ENCODE measurements at regions not wholly inside any gene's neighbourhood (a gene's known extent, or its start where the extent isn't known, plus 50 kb on each side); places are given as distances from the start of the nearest gene placed in this dataset.

- H3K4me3 ChIP-seq (IDR thresholded peaks at IDR 0.05; ENCODE audit: insufficient read depth, low read depth, low read length), result no peak overlapping the region
- no peak for TF ChIP-seq CTCF (conservative IDR thresholded peaks at IDR 0.05; ENCODE audit: low read depth, low read length)
- no peak overlapping the region for H3K4me2 ChIP-seq
- no peaks in the 10 kb centered on the region for H3K4me1 ChIP-seq (ENCODE audit: low read depth, poor library complexity, severe bottlenecking)
- no peaks in the 10 kb centered on the region for H3K79me2 ChIP-seq (ENCODE audit: insufficient read depth, low read depth)
- H3K27ac ChIP-seq, result no peak overlapping the region
- no peaks in the 10 kb centered on the region for H3K36me3 ChIP-seq (ENCODE audit: insufficient read depth)
- H3K27me3 ChIP-seq (ENCODE audit: insufficient read depth, low read depth), result no peaks in the 10 kb centered on the region
- no peaks in the 10 kb centered on the region for H4K20me1 ChIP-seq (ENCODE audit: insufficient read depth)
- H3K9ac ChIP-seq, result no peak overlapping the region
- H2AFZ ChIP-seq (ENCODE audit: low read depth), result no peak overlapping the region
Observed at GRCh38 chr2:164288235-164288634, 333.0 kb downstream of the GRB14 start.

- H3K79me2 ChIP-seq (ENCODE audit: insufficient read depth, low read depth), result no peaks in the 10 kb centered on the region
- H3K4me2 ChIP-seq, result no peak overlapping the region
- no peak for TF ChIP-seq CTCF (conservative IDR thresholded peaks at IDR 0.05; ENCODE audit: low read depth, low read length)
- H3K4me3 ChIP-seq (IDR thresholded peaks at IDR 0.05; ENCODE audit: insufficient read depth, low read depth, low read length), result no peak overlapping the region
- no peak overlapping the region for H2AFZ ChIP-seq (ENCODE audit: low read depth)
- no peak overlapping the region for H3K27ac ChIP-seq
- H4K20me1 ChIP-seq (ENCODE audit: insufficient read depth), result no peaks in the 10 kb centered on the region
- peaks cover 5% of the 10 kb centered on the region for H3K4me1 ChIP-seq (ENCODE audit: low read depth, poor library complexity, severe bottlenecking)
- H3K27me3 ChIP-seq (ENCODE audit: insufficient read depth, low read depth), result no peaks in the 10 kb centered on the region
- H3K36me3 ChIP-seq (ENCODE audit: insufficient read depth), result no peaks in the 10 kb centered on the region
- H3K9ac ChIP-seq, result no peak overlapping the region
Observed at GRCh38 chr2:164287056-164287455, 334.2 kb downstream of the GRB14 start.

GRCh38 chr2:164285576-164285975 is 335.7 kb downstream of the GRB14 start:
- no peak overlapping the region for H2AFZ ChIP-seq (ENCODE audit: low read depth)
- peaks cover 10% of the 10 kb centered on the region for H3K4me1 ChIP-seq (ENCODE audit: low read depth, poor library complexity, severe bottlenecking)
- H3K9ac ChIP-seq, result no peak overlapping the region
- H3K79me2 ChIP-seq (ENCODE audit: insufficient read depth, low read depth), result no peaks in the 10 kb centered on the region
- no peaks in the 10 kb centered on the region for H4K20me1 ChIP-seq (ENCODE audit: insufficient read depth)
- no peaks in the 10 kb centered on the region for H3K36me3 ChIP-seq (ENCODE audit: insufficient read depth)
- H3K27ac ChIP-seq, result no peak overlapping the region
- H3K4me2 ChIP-seq, result no peak overlapping the region
- no peaks in the 10 kb centered on the region for H3K27me3 ChIP-seq (ENCODE audit: insufficient read depth, low read depth)
- no peak for TF ChIP-seq CTCF (conservative IDR thresholded peaks at IDR 0.05; ENCODE audit: low read depth, low read length)
- H3K4me3 ChIP-seq (IDR thresholded peaks at IDR 0.05; ENCODE audit: insufficient read depth, low read depth, low read length), result no peak overlapping the region

- Histone ChIP-seq H3K4me1 (ENCODE audit: low read depth, poor library complexity, severe bottlenecking) (peaks cover 10% of the 10 kb centered on the region), H4K20me1 (ENCODE audit: insufficient read depth) (no peaks in the 10 kb centered on the region), H3K9ac (peak overlapping the region; percentile 13; the same call in 1 of the 2 replicates), H3K27ac (no peak overlapping the region), H3K36me3 (ENCODE audit: insufficient read depth) (no peaks in the 10 kb centered on the region), H3K4me3 (IDR thresholded peaks at IDR 0.05; ENCODE audit: insufficient read depth, low read depth, low read length) (no peak overlapping the region), H3K79me2 (ENCODE audit: insufficient read depth, low read depth) (no peaks in the 10 kb centered on the region), H2AFZ (ENCODE audit: low read depth) (peak overlapping the region; percentile 79), H3K27me3 (ENCODE audit: insufficient read depth, low read depth) (no peaks in the 10 kb centered on the region), H3K4me2 (peak overlapping the region; percentile 51)
- TF ChIP-seq CTCF (conservative IDR thresholded peaks at IDR 0.05; ENCODE audit: low read depth, low read length), result no peak
Observed at GRCh38 chr2:164281896-164282295, 339.4 kb downstream of the GRB14 start.
